ENCODE measurements at regions not wholly inside any gene's neighbourhood (a gene's known extent, or its start where the extent isn't known, plus 50 kb on each side); places are given as distances from the start of the nearest gene placed in this dataset.
A peak's percentile ranks its signal among the peaks of the same experiment; 100 is the strongest.

GRCh38 chr7:25559581-25560367, 331.5 kb upstream of the NPVF start:
- no peak for DNase-seq

DNA sequence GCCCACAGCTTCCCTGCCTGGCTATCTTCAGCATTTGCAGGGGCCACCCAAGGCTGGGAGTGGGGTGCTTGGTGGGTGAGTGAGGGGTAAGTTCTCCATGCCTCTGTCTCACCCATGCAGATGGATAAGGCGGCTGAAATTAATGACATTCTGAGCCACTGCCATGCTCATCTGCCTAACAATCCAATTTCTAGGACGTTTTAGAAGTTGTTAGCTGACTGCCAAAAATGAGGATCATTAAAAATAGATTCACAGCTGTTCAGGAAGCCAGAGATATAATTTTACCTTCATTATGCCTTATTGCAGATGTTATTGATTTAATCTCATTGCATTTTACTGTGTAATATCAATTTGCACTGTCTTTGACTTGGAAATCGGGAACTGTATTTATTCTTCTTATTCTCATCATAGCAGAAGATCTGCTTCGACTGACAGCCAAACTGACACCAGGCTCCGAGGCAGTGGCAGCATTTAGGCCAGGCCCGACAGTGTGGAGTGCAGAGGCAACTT, 334.4 kb upstream of the NPVF start:
- no peak for DNase-seq

GRCh38 chr7:25565002-25565401, 336.7 kb upstream of the NPVF start:
- DNase-seq: no peak

GRCh38 chr7:25565949-25566348, 337.7 kb upstream of the NPVF start:
- peak; percentile 51 to 62 for DNase-seq

- DNase-seq: no peak
These were observed 339.1 kb upstream of the NPVF start for GRCh38 chr7:25567430-25567829.

GRCh38 chr7:25569765-25570164, 341.5 kb upstream of the NPVF start:
- DNase-seq: no peak

DNA sequence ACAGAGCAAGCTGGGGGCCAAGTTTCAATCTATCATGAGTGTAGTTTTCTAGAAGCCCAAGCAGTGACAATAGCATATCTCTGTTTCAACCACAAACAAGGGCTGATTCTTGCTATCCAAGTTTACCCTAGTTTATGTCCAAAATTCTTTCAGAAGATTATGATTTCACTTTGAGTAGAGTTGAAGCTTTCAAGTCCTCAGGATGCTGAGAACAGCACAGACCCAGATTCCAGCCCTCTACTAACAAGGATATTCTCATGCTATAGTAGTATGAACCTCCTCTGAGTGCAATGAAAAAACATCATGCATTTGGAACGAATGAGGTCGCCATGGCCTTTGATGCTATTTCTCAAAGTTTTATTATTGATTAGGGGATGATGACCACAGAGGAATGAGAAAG, 344.1 kb upstream of the NPVF start:
- DNase-seq: no peak

GRCh38 chr7:25574828-25575227, 346.5 kb upstream of the NPVF start:
- no peak for DNase-seq

DNA sequence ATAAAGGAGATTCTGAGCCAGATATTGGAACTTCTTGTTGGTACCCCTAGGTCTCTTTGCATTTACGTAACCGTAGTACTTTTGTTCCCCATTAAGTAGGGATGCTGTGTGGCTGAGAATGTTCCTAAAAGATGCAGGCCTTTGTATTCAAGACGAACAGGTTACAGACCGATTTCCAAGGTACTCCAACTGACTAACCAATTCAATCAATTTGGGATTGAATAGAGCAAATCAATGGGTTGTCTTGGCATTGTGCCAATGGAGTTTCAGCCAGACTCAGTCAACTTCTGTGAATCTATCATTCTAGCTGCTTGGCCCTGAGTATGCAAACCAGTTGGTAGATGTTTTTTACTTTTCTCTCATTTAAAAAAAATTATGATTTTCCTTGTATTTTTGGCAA, 347.3 kb upstream of the NPVF start:
- no peak for DNase-seq

GRCh38 chr7:25578991-25579777, 350.9 kb upstream of the NPVF start:
- no peak for DNase-seq

GRCh38 chr7:25579778-25580075, 351.4 kb upstream of the NPVF start:
- DNase-seq: no peak

DNA sequence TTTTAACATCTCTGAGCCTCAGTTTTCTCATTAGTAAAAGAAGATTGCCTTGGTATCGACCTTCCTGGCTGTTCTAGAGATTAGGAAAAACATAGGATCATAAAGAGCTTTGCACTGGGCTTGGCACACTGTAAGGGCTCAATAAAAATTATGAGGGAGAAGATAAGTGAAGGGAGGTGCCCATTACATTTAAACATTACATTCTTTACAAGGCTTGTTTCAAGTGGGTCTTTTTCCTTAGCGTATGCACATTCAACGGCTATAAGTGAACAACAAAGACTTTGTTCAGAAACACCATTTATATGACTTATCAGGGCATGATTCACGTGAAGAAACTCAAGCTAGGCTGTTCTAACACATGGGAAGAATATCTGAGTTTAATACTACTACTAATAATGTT, 351.9 kb upstream of the NPVF start:
- no peak for DNase-seq

DNA sequence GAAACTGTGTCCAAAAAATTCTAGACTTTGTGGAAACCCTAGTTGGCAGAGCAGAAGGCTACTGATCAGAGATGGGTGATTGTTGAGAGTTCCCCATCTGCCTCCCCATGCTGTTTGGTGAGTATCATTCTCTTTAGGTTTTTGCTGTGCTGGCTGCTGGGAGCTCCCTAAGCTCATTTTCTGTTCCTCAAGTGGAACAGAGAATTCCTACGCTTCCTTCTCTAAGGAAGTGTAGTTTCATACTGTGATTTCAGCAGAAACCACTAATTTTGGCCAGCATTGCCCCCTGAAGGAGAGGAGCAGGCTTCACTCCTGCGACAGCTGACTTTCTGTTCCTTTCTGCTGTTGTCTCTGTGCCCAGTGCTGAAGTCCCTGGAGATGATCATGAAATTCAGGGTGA, 355.3 kb upstream of the NPVF start:
- no peak for DNase-seq

DNA sequence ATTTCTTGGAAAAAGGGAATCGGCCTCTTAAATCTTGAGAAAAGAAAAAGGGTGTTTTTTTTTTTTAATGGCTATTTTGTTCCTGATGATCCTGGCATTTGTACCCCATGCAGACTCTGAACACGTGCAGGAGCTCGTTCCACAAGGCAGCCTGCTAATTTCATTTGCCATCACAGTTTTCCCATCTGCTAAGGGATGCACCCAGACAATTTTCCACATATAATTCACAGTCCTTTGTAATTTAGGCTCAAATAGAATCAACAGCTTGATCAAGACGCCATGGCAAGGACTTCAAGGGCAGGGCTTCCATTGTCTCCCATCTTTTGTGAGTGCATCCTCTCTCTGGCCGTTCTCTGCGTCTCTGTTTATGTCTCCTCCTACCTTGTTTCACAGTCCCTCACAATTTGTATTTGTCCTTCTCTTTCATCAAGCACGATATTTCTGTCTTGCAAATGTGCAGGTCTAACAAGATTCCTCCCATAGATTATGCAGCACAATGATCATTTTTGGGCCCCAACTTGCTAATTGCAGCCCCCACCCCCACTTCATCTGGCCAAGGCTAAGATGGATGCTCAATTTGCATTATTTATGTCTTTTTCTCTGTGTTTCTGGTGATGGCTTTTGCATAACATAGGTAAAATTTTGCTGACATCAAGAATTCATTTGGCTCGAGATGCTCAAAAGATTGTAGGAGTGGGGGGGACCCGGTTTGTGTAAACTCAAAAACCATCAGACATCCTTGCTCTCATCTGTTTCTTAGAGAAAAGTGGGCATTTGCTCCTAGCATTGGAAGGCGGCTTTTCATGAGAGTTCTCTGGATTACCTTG, 356.0 kb upstream of the NPVF start:
- no peak for DNase-seq

GRCh38 chr7:25586513-25586912, 358.2 kb upstream of the NPVF start:
- no peak for DNase-seq

- no peak for DNase-seq
These were observed 365.8 kb upstream of the NPVF start for GRCh38 chr7:25594122-25594521.

DNA sequence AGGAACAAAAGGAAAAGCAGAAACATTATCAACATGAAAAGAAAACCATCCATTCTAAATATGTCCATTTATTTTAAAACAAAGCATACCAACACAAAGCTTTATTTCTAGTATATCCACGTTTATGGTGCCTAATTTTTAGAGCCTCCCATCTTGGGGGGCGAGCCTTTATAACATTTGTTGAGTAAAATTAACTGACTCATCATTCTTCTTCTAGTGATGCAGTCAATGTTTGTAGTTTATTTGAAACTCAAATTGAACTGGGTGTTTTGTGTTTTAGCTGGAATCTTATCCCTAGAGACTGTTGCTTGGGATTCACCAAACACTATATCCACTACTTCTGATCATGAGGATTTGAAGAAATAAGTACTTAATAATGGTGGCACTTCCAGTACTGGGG, 366.4 kb upstream of the NPVF start:
- no peak for DNase-seq

DNA sequence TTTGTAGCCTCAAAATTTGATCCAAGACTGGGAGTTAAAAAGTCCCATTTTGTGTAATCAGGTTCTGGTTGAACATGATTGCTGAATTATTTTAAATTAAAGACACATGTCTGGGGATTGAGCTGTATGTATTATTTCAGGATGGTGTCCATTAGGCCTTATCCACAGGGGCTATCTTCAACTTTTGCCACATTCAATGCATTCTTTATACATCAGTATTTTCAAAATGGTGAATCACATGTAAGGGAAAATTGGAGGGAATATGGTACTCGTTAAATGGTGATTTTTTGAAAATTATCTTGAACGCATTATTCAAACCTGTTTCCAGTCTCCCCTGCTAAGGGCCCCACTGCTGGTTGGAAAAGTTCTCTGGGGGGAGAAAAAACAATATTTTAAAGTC, 367.7 kb upstream of the NPVF start:
- DNase-seq: no peak

- no peak for DNase-seq
These were observed 368.2 kb upstream of the NPVF start for GRCh38 chr7:25596443-25596842.

GRCh38 chr7:25597946-25598345, 369.7 kb upstream of the NPVF start:
- DNase-seq: no peak

DNA sequence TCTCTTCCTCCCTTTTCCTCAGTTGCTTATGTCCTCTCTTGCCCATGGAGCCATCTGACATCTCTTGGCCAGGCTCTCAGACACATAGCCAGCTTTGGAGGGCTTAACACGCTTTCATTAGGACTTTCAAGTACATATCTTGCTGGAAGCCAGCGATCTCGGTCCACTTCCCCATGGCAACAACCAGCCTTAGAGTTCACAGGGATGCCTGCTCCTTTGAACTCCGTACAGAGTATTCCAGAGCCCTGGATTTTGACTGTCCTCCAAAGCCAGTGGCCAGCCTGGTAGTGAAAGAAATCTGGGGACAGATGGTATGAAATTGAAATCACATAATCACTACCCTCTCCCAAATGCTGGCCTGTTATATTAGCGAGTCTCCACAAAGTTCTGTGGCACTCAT, 370.5 kb upstream of the NPVF start:
- DNase-seq: no peak

DNA sequence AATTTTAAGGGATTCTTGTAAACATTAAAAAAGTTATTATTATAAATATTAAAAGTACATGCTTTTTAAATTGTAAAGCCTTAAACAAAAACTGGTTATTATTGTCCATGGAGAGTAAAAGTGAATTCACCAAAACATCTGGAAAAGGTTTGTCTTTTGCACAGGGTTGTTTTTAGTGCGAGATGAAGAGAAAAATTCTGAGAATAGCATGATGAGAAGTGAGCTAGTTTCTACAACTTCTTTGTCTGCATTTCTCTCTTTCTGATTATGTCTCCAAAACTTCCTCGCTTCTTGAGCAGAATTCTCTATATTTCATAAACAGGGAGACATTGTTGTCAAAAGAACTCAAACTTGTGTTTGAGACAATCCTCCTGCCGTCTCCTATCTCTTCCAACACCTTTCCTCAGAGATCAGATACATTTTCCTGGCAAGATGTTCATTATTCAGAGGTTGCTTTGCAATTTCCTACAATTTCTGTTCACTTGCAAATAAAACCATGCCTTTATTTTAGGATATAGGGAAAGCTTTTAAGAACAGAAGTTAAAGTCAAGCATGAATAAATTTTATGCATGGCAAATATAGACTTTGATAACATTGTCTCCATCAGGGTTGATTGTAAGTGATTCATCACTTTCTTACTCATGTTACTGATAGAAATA, 372.1 kb upstream of the NPVF start:
- no peak for DNase-seq
